ENCODE measurements at regions not wholly inside any gene's neighbourhood (a gene's known extent, or its start where the extent isn't known, plus 50 kb on each side); places are given as distances from the start of the nearest gene placed in this dataset.

GRCh38 chr7:21029006-21029405, 242.3 kb upstream of the SP8 start:
- DNase-seq (ENCODE audit: low spot score) = no peak

GRCh38 chr7:21030237-21030871, 243.7 kb upstream of the SP8 start:
- DNase-seq (ENCODE audit: low spot score) = no peak

- DNase-seq (ENCODE audit: low spot score) = no peak
Observed at GRCh38 chr7:21041252-21041651, 254.6 kb upstream of the SP8 start.

GRCh38 chr7:21041666-21042065, 255.0 kb upstream of the SP8 start:
- DNase-seq (ENCODE audit: low spot score) = no peak

- DNase-seq (ENCODE audit: low spot score) = no peak
Observed at GRCh38 chr7:21044384-21044783, 257.7 kb upstream of the SP8 start.

GRCh38 chr7:21044913-21045568, 258.4 kb upstream of the SP8 start:
- no peak for DNase-seq (ENCODE audit: low spot score)

- DNase-seq (ENCODE audit: low spot score) = no peak
Observed at GRCh38 chr7:21051865-21052264, 265.2 kb upstream of the SP8 start.

- no peak for DNase-seq (ENCODE audit: low spot score)
Observed at GRCh38 chr7:21054427-21055112, 267.9 kb upstream of the SP8 start.

GRCh38 chr7:21059069-21059468, 272.4 kb upstream of the SP8 start:
- DNase-seq (ENCODE audit: low spot score) = no peak

GRCh38 chr7:21063106-21063505, 276.4 kb upstream of the SP8 start:
- DNase-seq (ENCODE audit: low spot score) = no peak

GRCh38 chr7:21064698-21065648, 278.3 kb upstream of the SP8 start:
- peak; percentile 26 for DNase-seq (ENCODE audit: low spot score)

- no peak for DNase-seq (ENCODE audit: low spot score)
Observed at GRCh38 chr7:21066221-21066620, 279.5 kb upstream of the SP8 start.

- no peak for DNase-seq (ENCODE audit: low spot score)
Observed at GRCh38 chr7:21067216-21067615, 280.5 kb upstream of the SP8 start.

GRCh38 chr7:21070571-21071090, 283.9 kb upstream of the SP8 start:
- DNase-seq (ENCODE audit: low spot score) = no peak

GRCh38 chr7:21071561-21072501, 285.1 kb upstream of the SP8 start:
- DNase-seq (ENCODE audit: low spot score) = no peak

GRCh38 chr7:21076054-21076453, 289.4 kb upstream of the SP8 start:
- no peak for DNase-seq (ENCODE audit: low spot score)

GRCh38 chr7:21076574-21076973, 289.9 kb upstream of the SP8 start:
- no peak for DNase-seq (ENCODE audit: low spot score)

- DNase-seq (ENCODE audit: low spot score) = no peak
Observed at GRCh38 chr7:21077602-21078001, 290.9 kb upstream of the SP8 start.

GRCh38 chr7:21084286-21084685, 297.6 kb upstream of the SP8 start:
- no peak for DNase-seq (ENCODE audit: low spot score)

- DNase-seq (ENCODE audit: low spot score) = peak; percentile 68
Observed at GRCh38 chr7:21086688-21087087, 300.0 kb upstream of the SP8 start.

GRCh38 chr7:21089653-21090052, 303.0 kb upstream of the SP8 start:
- no peak for DNase-seq (ENCODE audit: low spot score)

Data from LoVo (cell line).